ENCODE measurements at regions not wholly inside any gene's neighbourhood (a gene's known extent, or its start where the extent isn't known, plus 50 kb on each side); places are given as distances from the start of the nearest gene placed in this dataset.

DNA sequence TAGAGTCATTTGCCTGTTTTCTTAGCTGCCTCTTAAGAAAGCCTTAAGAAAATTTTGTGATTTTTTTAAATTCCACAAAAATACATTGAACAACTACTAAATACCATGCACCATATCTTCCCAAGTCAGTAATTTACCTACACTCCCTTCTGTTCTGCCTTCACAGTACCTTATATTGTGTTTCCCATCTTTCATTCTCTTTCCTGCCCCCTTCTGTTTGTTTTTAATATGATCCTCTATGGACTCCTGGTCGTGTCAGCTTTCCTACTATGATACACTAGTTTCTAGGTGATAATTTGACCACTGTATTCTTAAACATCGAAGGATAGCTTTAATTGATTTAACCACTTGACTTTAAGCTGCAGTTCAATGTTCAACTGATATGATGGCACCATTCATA is 297.7 kb upstream of the HAND2 start:
- Histone ChIP-seq H3K4me3 (replicated peaks; ENCODE audit: insufficient read depth, low read length) (no peak overlapping the region), H3K27ac (replicated peaks) (no peak overlapping the region), H3K27me3 (ENCODE audit: insufficient read depth, poor library complexity, severe bottlenecking) (no peaks in the 10 kb centered on the region)
- no peak for DNase-seq (ENCODE audit: low read depth in 1 of 2, low spot score in 1 of 2)
- TF ChIP-seq REST (IDR thresholded peaks at IDR 0.05; ENCODE audit: insufficient replicate concordance, low read depth) = no peak
- no peak for TF ChIP-seq GABPA (IDR thresholded peaks at IDR 0.05; ENCODE audit: low read depth)
- no peak for TF ChIP-seq SPI1 (IDR thresholded peaks at IDR 0.05; ENCODE audit: borderline replicate concordance, low read depth)
- TF ChIP-seq POLR2AphosphoS5 (IDR thresholded peaks at IDR 0.05; ENCODE audit: low read depth) = no peak
- no peak for TF ChIP-seq CTCF (IDR thresholded peaks at IDR 0.05; ENCODE audit: insufficient read depth, low read length)

DNA sequence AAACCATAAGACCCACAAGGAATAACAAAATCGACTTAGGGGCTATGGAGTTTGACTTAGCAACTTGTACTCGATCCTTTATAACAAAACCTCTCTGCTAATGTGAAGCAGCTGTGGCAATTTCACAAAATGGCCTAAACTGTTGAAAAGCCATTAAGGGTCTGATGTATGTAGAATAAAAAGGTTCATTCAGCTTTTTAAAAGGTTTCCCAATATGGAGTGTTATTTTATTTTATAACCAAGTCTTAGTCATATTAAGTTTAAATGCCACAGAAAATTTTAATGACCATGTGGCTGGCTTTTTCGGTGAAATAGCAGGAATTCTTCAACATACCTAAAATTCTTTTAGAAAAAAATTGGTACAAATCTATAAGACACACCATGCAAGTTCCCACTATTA is 291.8 kb upstream of the HAND2 start:
- H3K4me3 ChIP-seq (replicated peaks; ENCODE audit: insufficient read depth, low read length) = no peak overlapping the region
- TF ChIP-seq GABPA (IDR thresholded peaks at IDR 0.05; ENCODE audit: low read depth) (no peak), SPI1 (IDR thresholded peaks at IDR 0.05; ENCODE audit: borderline replicate concordance, low read depth) (no peak), CTCF (IDR thresholded peaks at IDR 0.05; ENCODE audit: insufficient read depth, low read length) (no peak)
- no peak for DNase-seq (ENCODE audit: low read depth in 1 of 2, low spot score in 1 of 2)
- peaks cover 5% of the 10 kb centered on the region for H3K27me3 ChIP-seq (ENCODE audit: insufficient read depth, poor library complexity, severe bottlenecking)
- H3K27ac ChIP-seq (replicated peaks) = no peak overlapping the region

GRCh38 chr4:173821036-173821435 is 291.0 kb upstream of the HAND2 start:
- no peak overlapping the region for H3K27ac ChIP-seq (replicated peaks)
- no peak overlapping the region for H3K4me3 ChIP-seq (replicated peaks; ENCODE audit: insufficient read depth, low read length)
- TF ChIP-seq REST (IDR thresholded peaks at IDR 0.05; ENCODE audit: insufficient replicate concordance, low read depth) = no peak
- no peak for TF ChIP-seq POLR2AphosphoS5 (IDR thresholded peaks at IDR 0.05; ENCODE audit: low read depth)
- TF ChIP-seq SPI1 (IDR thresholded peaks at IDR 0.05; ENCODE audit: borderline replicate concordance, low read depth) = no peak
- TF ChIP-seq GABPA (IDR thresholded peaks at IDR 0.05; ENCODE audit: low read depth) = no peak
- no peak for TF ChIP-seq CTCF (IDR thresholded peaks at IDR 0.05; ENCODE audit: insufficient read depth, low read length)
- peaks cover 5% of the 10 kb centered on the region for H3K27me3 ChIP-seq (ENCODE audit: insufficient read depth, poor library complexity, severe bottlenecking)
- DNase-seq (ENCODE audit: low read depth in 1 of 2, low spot score in 1 of 2) = no peak

DNA sequence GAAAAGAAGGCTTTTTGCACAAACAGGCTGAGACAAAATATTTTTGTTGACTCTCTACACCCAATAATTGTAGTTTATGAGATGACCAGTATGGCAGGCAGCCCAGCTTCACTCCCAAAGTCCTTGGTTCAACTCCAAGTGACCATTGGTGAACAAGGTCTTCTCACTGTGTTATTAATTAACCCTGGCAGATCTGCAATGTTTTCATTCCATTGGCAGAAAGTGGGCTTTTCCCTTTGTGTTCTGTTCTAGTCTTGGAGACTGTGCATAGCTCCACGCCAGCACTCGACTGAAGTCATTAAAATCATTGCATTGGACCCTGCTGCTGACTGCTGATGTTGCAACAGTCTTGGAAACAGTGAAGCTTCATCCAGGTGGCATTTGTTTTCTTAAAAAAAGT is 277.3 kb upstream of the HAND2 start:
- no peak for TF ChIP-seq REST (IDR thresholded peaks at IDR 0.05; ENCODE audit: insufficient replicate concordance, low read depth)
- no peak overlapping the region for H3K27ac ChIP-seq (replicated peaks)
- no peak overlapping the region for H3K4me3 ChIP-seq (replicated peaks; ENCODE audit: insufficient read depth, low read length)
- peaks cover 3% of the 10 kb centered on the region for H3K27me3 ChIP-seq (ENCODE audit: insufficient read depth, poor library complexity, severe bottlenecking)
- DNase-seq (ENCODE audit: low read depth in 1 of 2, low spot score in 1 of 2) = no peak

Data from HL-60 (cell line).